Brain microvascular endothelial cell (primary cell): ENCODE measurements at regions not wholly inside any gene's neighbourhood (a gene's known extent, or its start where the extent isn't known, plus 50 kb on each side); places are given as distances from the start of the nearest gene placed in this dataset.
"Not testable (repeated sequence)": the region's sequence is repeated elsewhere in the genome, so short reads cannot be mapped to it uniquely, and the experiment has no call there.

Experiments used
- DNase-seq: peaks from one replicate; pipeline ENCODE4 v3.0.0-alpha.2; 2020
- H3K27ac ChIP-seq: fragments of 250-450 bp; sonication (Bioruptor Pico); 2 replicates; pipeline ENCODE4 v1.5.1; 2020; ENCODE audit warnings: mild to moderate bottlenecking, moderate library complexity
- H3K27me3 ChIP-seq: fragments of 250-450 bp; sonication (Bioruptor Pico); replicated peaks from 2 replicates; pipeline ENCODE4 v1.5.1; 2020; ENCODE audit warnings: mild to moderate bottlenecking
- H3K36me3 ChIP-seq: fragments of 250-450 bp; sonication (Bioruptor Pico); replicated peaks from 2 replicates; pipeline ENCODE4 v1.5.1; 2020; ENCODE audit warnings: mild to moderate bottlenecking
- H3K4me3 ChIP-seq: 2 replicates; pipeline ENCODE4 v1.5.1; 2011; ENCODE audit warnings: low read depth, mild to moderate bottlenecking, control low read depth, low read length, moderate library complexity
- CTCF ChIP-seq: IDR thresholded peaks from 2 replicates; pipeline ENCODE4 v1.5.1; 2011; ENCODE audit warnings: low read depth, mild to moderate bottlenecking, moderate library complexity, low read length, control low read depth, inconsistent platforms; ENCODE audit errors: missing control alignments
- in situ Hi-C: cut with HindIII; loops from 2 replicates; pipeline ENCODE4 v1.10.0; 2017; ENCODE audit warnings: low sequenced_read_pairs, low pct_ligation_motif_present

- TF ChIP-seq CTCF = no peak
- in situ Hi-C loops = no loop called here
- Histone ChIP-seq H3K4me3 (no peak overlapping the region), H3K27me3 (no peaks in the 10 kb centered on the region), H3K27ac (no peak overlapping the region), H3K36me3 (no peaks in the 10 kb centered on the region)
- no peak for DNase-seq
Observed at GRCh38 chr9:82052081-82052480, 63.5 kb downstream of the SPATA31D1 start.

- H3K27ac ChIP-seq = no peak overlapping the region
- no peak for DNase-seq
- H3K27me3 ChIP-seq = no peaks in the 10 kb centered on the region
- no peaks in the 10 kb centered on the region for H3K36me3 ChIP-seq
- TF ChIP-seq CTCF = no peak
- no peak overlapping the region for H3K4me3 ChIP-seq
- in situ Hi-C loops = no loop called here
Observed at GRCh38 chr9:82054264-82055015, 65.9 kb downstream of the SPATA31D1 start.

- Histone ChIP-seq H3K36me3 (no peaks in the 10 kb centered on the region), H3K4me3 (no peak overlapping the region), H3K27me3 (no peaks in the 10 kb centered on the region), H3K27ac (no peak overlapping the region)
- no peak for TF ChIP-seq CTCF
- in situ Hi-C loops = no loop called here
- DNase-seq = no peak
Observed at GRCh38 chr9:82057805-82058204, 69.2 kb downstream of the SPATA31D1 start.

GRCh38 chr9:82061801-82062200, 73.2 kb downstream of the SPATA31D1 start:
- in situ Hi-C loops, H3K36me3 ChIP-seq, H3K27me3 ChIP-seq, H3K27ac ChIP-seq, H3K4me3 ChIP-seq, DNase-seq: not testable (repeated sequence)

GRCh38 chr9:82062245-82062644, 73.7 kb downstream of the SPATA31D1 start:
- Histone ChIP-seq H3K36me3 (no peaks in the 10 kb centered on the region), H3K27ac (no peak overlapping the region), H3K4me3 (no peak overlapping the region), H3K27me3 (no peaks in the 10 kb centered on the region)
- in situ Hi-C loops = no loop called here
- TF ChIP-seq CTCF = no peak
- DNase-seq = no peak

GRCh38 chr9:82073551-82074543, 85.3 kb downstream of the SPATA31D1 start:
- no peak for DNase-seq
- in situ Hi-C loops = no loop called here
- no peak for TF ChIP-seq CTCF
- Histone ChIP-seq H3K4me3 (no peak overlapping the region), H3K27me3 (no peaks in the 10 kb centered on the region), H3K36me3 (no peaks in the 10 kb centered on the region), H3K27ac (no peak overlapping the region)
